ENCODE measurements at regions not wholly inside any gene's neighbourhood (a gene's known extent, or its start where the extent isn't known, plus 50 kb on each side); places are given as distances from the start of the nearest gene placed in this dataset.

DNA sequence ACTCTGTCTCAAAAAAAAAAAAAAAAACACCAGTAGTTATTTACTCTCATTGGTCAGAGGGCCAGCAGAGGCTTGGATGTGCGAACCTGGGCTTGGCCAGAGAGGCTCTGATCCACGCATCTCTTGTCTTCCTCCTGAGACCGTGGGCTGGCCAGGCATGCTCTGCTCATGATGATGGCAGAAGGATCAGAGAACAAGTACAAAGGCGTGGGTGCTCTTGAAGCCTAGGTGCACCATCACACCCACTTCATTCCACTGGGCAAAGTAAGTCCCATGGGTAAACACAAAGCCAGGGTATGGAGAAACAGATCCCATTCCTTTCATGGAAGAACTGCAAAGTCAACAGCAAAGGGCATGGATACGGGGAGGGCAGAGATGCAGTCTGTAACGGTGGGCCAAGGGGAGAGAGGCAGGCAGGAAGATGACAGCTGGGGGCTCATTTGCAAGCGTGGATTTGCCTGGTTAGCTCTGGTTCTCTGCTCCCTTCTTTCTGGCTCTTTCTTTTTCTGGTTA is 128.2 kb upstream of the SDK1 start:
- TF ChIP-seq CTCF (IDR thresholded peaks at IDR 0.05; ENCODE audit: poor library complexity) (no peak), EZH2 (IDR thresholded peaks at IDR 0.05; ENCODE audit: borderline replicate concordance) (no peak), EZH2phosphoT487 (IDR thresholded peaks at IDR 0.05; ENCODE audit: low read depth, severe bottlenecking, unreplicated experiment) (no peak)
